ENCODE measurements at regions not wholly inside any gene's neighbourhood (a gene's known extent, or its start where the extent isn't known, plus 50 kb on each side); places are given as distances from the start of the nearest gene placed in this dataset.

DNA sequence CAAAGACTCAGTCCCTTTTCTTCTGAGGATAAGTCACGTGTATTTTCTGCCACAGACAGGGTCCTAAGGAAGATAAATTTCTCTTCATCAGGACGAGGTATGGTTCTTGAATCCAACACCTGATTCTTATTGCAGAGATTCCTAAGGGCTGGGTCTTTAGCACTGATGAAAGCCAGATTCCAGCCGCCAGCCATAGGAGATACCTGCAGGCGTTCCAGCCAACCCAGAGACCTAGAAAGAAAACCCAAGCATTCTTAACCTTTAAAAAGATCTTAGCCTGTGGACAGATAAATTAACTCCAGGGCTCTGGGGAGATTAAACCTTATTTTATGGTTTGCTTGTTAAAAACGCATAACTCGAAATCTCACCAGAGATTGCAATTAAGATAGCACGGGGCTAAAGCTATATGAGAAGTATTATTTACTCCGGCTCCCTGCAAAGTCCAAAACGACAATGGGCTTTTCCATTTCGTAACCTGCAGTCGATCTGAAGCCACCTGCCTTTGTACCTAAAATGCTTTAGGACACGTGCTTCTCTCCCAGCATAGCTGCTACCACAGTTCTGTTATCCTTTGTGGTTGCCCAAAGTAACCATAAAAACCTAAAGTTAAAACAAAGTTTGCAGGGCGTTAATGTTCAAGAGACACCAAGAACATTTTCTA is 104.5 kb downstream of the NXPE2 start:
- H3K9me3 ChIP-seq (ENCODE audit: low read length), result no peaks in the 10 kb centered on the region
- H3K27me3 ChIP-seq (ENCODE audit: low read length), result peaks cover 36% of the 10 kb centered on the region
- no peaks in the 10 kb centered on the region for H3K9me2 ChIP-seq (replicated peaks; ENCODE audit: low read length)
- no peak overlapping the region for H3K27ac ChIP-seq (ENCODE audit: low read length)
- no peaks in the 10 kb centered on the region for H3K79me2 ChIP-seq (ENCODE audit: low read length)
- H3K4me3 ChIP-seq (ENCODE audit: low read length), result no peak overlapping the region
- ATAC-seq (no peak), DNase-seq (no peak)
- H3K9ac ChIP-seq (ENCODE audit: low read length), result no peak overlapping the region
- no peaks in the 10 kb centered on the region for H4K20me1 ChIP-seq (ENCODE audit: low read length)
- H2AFZ ChIP-seq (ENCODE audit: low read length), result no peak overlapping the region
- no TSS peak for BruUV-seq (replicated peaks)
- TF ChIP-seq, protein P1, sequence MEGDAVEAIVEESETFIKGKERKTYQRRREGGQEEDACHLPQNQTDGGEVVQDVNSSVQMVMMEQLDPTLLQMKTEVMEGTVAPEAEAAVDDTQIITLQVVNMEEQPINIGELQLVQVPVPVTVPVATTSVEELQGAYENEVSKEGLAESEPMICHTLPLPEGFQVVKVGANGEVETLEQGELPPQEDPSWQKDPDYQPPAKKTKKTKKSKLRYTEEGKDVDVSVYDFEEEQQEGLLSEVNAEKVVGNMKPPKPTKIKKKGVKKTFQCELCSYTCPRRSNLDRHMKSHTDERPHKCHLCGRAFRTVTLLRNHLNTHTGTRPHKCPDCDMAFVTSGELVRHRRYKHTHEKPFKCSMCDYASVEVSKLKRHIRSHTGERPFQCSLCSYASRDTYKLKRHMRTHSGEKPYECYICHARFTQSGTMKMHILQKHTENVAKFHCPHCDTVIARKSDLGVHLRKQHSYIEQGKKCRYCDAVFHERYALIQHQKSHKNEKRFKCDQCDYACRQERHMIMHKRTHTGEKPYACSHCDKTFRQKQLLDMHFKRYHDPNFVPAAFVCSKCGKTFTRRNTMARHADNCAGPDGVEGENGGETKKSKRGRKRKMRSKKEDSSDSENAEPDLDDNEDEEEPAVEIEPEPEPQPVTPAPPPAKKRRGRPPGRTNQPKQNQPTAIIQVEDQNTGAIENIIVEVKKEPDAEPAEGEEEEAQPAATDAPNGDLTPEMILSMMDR (conservative IDR thresholded peaks at IDR 0.05; ENCODE audit: low read depth, low read length), result no peak
- TF ChIP-seq EZH2phosphoT487 (IDR thresholded peaks at IDR 0.05; ENCODE audit: borderline replicate concordance, low read length), result no peak
- no peak for TF ChIP-seq EZH2 (IDR thresholded peaks at IDR 0.05; ENCODE audit: low read length, unreplicated experiment)
- no peaks in the 10 kb centered on the region for H3F3A ChIP-seq (ENCODE audit: low read length, unreplicated experiment)
- H3K36me3 ChIP-seq (ENCODE audit: low read depth, low read length), result no peaks in the 10 kb centered on the region
- H3K4me1 ChIP-seq (ENCODE audit: insufficient read depth, low read length), result no peaks in the 10 kb centered on the region
- H3K4me2 ChIP-seq (ENCODE audit: low read length), result no peak overlapping the region
- intact Hi-C loops (cut with micrococcal nuclease), result no loop called here
- POLR2A ChIA-PET (ENCODE audit: unreplicated experiment), result no interaction called here
- CTCF ChIA-PET, result no interaction called here

DNA sequence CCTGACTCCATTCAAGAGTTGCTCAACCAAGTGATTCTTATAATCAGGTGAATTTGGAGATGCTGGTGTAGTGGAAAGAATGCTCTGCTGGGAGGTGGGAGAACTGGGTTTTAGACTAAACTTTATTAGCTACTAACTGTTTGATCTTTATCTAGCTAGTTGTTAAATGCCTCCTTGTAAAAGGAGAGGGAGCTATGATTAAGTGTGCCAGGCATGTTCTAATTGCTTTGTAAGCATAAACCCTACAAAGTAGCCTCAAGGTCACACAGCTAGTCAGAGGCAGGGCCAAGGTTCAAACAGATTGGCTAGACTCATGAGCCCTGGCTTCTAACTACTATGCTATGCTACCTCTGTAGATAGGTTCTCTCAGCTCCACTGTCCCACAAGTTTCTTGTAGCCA is 105.5 kb downstream of the NXPE2 start:
- Histone ChIP-seq H4K20me1 (ENCODE audit: low read length) (no peaks in the 10 kb centered on the region), H3K27me3 (ENCODE audit: low read length) (peaks cover 29% of the 10 kb centered on the region), H3K9ac (ENCODE audit: low read length) (no peak overlapping the region), H3K4me2 (ENCODE audit: low read length) (no peak overlapping the region), H3K4me1 (ENCODE audit: insufficient read depth, low read length) (no peaks in the 10 kb centered on the region), H3F3A (ENCODE audit: low read length, unreplicated experiment) (no peaks in the 10 kb centered on the region), H3K79me2 (ENCODE audit: low read length) (no peaks in the 10 kb centered on the region), H3K9me2 (replicated peaks; ENCODE audit: low read length) (no peaks in the 10 kb centered on the region), H2AFZ (ENCODE audit: low read length) (no peak overlapping the region), H3K9me3 (ENCODE audit: low read length) (no peaks in the 10 kb centered on the region), H3K4me3 (ENCODE audit: low read length) (no peak overlapping the region), H3K36me3 (ENCODE audit: low read depth, low read length) (no peaks in the 10 kb centered on the region), H3K27ac (ENCODE audit: low read length) (no peak overlapping the region)
- no peak for DNase-seq
- intact Hi-C loops (cut with micrococcal nuclease), result no loop called here
- ChIA-PET CTCF (interaction anchor here (0.6 kb wide), 1 partner anchor 1731 kb away, joined by 3 read pairs; no protein-coding TSS in a partner anchor), POLR2A (ENCODE audit: unreplicated experiment) (no interaction called here)
- TF ChIP-seq, protein P1 (conservative IDR thresholded peaks at IDR 0.05; ENCODE audit: low read depth, low read length), result no peak
- no peak for TF ChIP-seq EZH2 (IDR thresholded peaks at IDR 0.05; ENCODE audit: low read length, unreplicated experiment)
- no peak for TF ChIP-seq EZH2phosphoT487 (IDR thresholded peaks at IDR 0.05; ENCODE audit: borderline replicate concordance, low read length)
- ATAC-seq, result no peak
- no TSS peak for BruUV-seq (replicated peaks)

GRCh38 chr11:114784216-114784615 is 105.9 kb downstream of the NXPE2 start:
- H4K20me1 ChIP-seq (ENCODE audit: low read length), result no peaks in the 10 kb centered on the region
- no peak overlapping the region for H3K4me3 ChIP-seq (ENCODE audit: low read length)
- no peak overlapping the region for H2AFZ ChIP-seq (ENCODE audit: low read length)
- H3K9ac ChIP-seq (ENCODE audit: low read length), result no peak overlapping the region
- no peak for ATAC-seq
- intact Hi-C loops (cut with micrococcal nuclease), result no loop called here
- no peaks in the 10 kb centered on the region for H3K9me2 ChIP-seq (replicated peaks; ENCODE audit: low read length)
- H3K9me3 ChIP-seq (ENCODE audit: low read length), result no peaks in the 10 kb centered on the region
- no TSS peak for BruUV-seq (replicated peaks)
- H3K4me2 ChIP-seq (ENCODE audit: low read length), result no peak overlapping the region
- TF ChIP-seq, protein P1 (conservative IDR thresholded peaks at IDR 0.05; ENCODE audit: low read depth, low read length), result no peak
- no peak for TF ChIP-seq EZH2phosphoT487 (IDR thresholded peaks at IDR 0.05; ENCODE audit: borderline replicate concordance, low read length)
- no peak for TF ChIP-seq EZH2 (IDR thresholded peaks at IDR 0.05; ENCODE audit: low read length, unreplicated experiment)
- H3K27ac ChIP-seq (ENCODE audit: low read length), result no peak overlapping the region
- CTCF ChIA-PET, result no interaction called here
- POLR2A ChIA-PET (ENCODE audit: unreplicated experiment), result no interaction called here
- H3K36me3 ChIP-seq (ENCODE audit: low read depth, low read length), result no peaks in the 10 kb centered on the region
- no peak for DNase-seq
- no peaks in the 10 kb centered on the region for H3K4me1 ChIP-seq (ENCODE audit: insufficient read depth, low read length)
- peaks cover 25% of the 10 kb centered on the region for H3K27me3 ChIP-seq (ENCODE audit: low read length)
- no peaks in the 10 kb centered on the region for H3K79me2 ChIP-seq (ENCODE audit: low read length)
- no peaks in the 10 kb centered on the region for H3F3A ChIP-seq (ENCODE audit: low read length, unreplicated experiment)

All from PC-3 (cell line).